ENCODE measurements at regions not wholly inside any gene's neighbourhood (a gene's known extent, or its start where the extent isn't known, plus 50 kb on each side); places are given as distances from the start of the nearest gene placed in this dataset.

GRCh38 chr1:193494368-193494767, 308.0 kb upstream of the B3GALT2 start:
- TF ChIP-seq CTCF (IDR thresholded peaks at IDR 0.05), result no peak
- TF ChIP-seq POLR2A (IDR thresholded peaks at IDR 0.05), result no peak

Measured in thyroid gland (tissue), 4 donors.